ENCODE measurements at regions not wholly inside any gene's neighbourhood (a gene's known extent, or its start where the extent isn't known, plus 50 kb on each side); places are given as distances from the start of the nearest gene placed in this dataset.

- H3K4me2 ChIP-seq (ENCODE audit: low read length), result no peak overlapping the region
- H4K20me1 ChIP-seq (ENCODE audit: low read length), result no peaks in the 10 kb centered on the region
- no peaks in the 10 kb centered on the region for H3F3A ChIP-seq (ENCODE audit: low read length, unreplicated experiment)
- DNase-seq (no peak), ATAC-seq (no peak)
- H2AFZ ChIP-seq (ENCODE audit: low read length), result no peak overlapping the region
- POLR2A ChIA-PET (ENCODE audit: unreplicated experiment), result no interaction called here
- no peaks in the 10 kb centered on the region for H3K79me2 ChIP-seq (ENCODE audit: low read length)
- no peak overlapping the region for H3K27ac ChIP-seq (ENCODE audit: low read length)
- no peaks in the 10 kb centered on the region for H3K9me2 ChIP-seq (replicated peaks; ENCODE audit: low read length)
- TF ChIP-seq EZH2 (IDR thresholded peaks at IDR 0.05; ENCODE audit: low read length, unreplicated experiment) (no peak), EZH2phosphoT487 (IDR thresholded peaks at IDR 0.05; ENCODE audit: borderline replicate concordance, low read length) (no peak), CTCF (conservative IDR thresholded peaks at IDR 0.05; ENCODE audit: low read depth, low read length) (no peak)
- intact Hi-C loops (cut with micrococcal nuclease), result no loop called here
- H3K4me3 ChIP-seq (ENCODE audit: low read length), result no peak overlapping the region
- CTCF ChIA-PET, result no interaction called here
- H3K36me3 ChIP-seq (ENCODE audit: low read depth, low read length), result no peaks in the 10 kb centered on the region
- no peaks in the 10 kb centered on the region for H3K4me1 ChIP-seq (ENCODE audit: insufficient read depth, low read length)
- no peak overlapping the region for H3K9ac ChIP-seq (ENCODE audit: low read length)
- no peaks in the 10 kb centered on the region for H3K9me3 ChIP-seq (ENCODE audit: low read length)
- BruUV-seq (replicated peaks), result no TSS peak
- no peaks in the 10 kb centered on the region for H3K27me3 ChIP-seq (ENCODE audit: low read length)
These were observed 522.2 kb downstream of the PCDH19 start for GRCh38 chrX:99887918-99888317.

GRCh38 chrX:99857455-99857854 lies 552.6 kb downstream of the PCDH19 start:
- Histone ChIP-seq H3K4me1 (ENCODE audit: insufficient read depth, low read length) (no peaks in the 10 kb centered on the region), H3F3A (ENCODE audit: low read length, unreplicated experiment) (no peaks in the 10 kb centered on the region), H3K9me3 (ENCODE audit: low read length) (no peaks in the 10 kb centered on the region), H3K27ac (ENCODE audit: low read length) (no peak overlapping the region), H4K20me1 (ENCODE audit: low read length) (no peaks in the 10 kb centered on the region), H3K4me3 (ENCODE audit: low read length) (no peak overlapping the region), H3K9ac (ENCODE audit: low read length) (no peak overlapping the region), H3K36me3 (ENCODE audit: low read depth, low read length) (no peaks in the 10 kb centered on the region), H3K4me2 (ENCODE audit: low read length) (no peak overlapping the region), H3K9me2 (replicated peaks; ENCODE audit: low read length) (no peaks in the 10 kb centered on the region), H2AFZ (ENCODE audit: low read length) (no peak overlapping the region), H3K27me3 (ENCODE audit: low read length) (no peaks in the 10 kb centered on the region), H3K79me2 (ENCODE audit: low read length) (no peaks in the 10 kb centered on the region)
- CTCF ChIA-PET, result no interaction called here
- POLR2A ChIA-PET (ENCODE audit: unreplicated experiment), result no interaction called here
- ATAC-seq (no peak), DNase-seq (no peak)
- TF ChIP-seq CTCF (conservative IDR thresholded peaks at IDR 0.05; ENCODE audit: low read depth, low read length) (peak; percentile 24; the same call in 1 of the 2 replicates), EZH2 (IDR thresholded peaks at IDR 0.05; ENCODE audit: low read length, unreplicated experiment) (no peak)
- intact Hi-C loops (cut with micrococcal nuclease), result no loop called here
- no TSS peak for BruUV-seq (replicated peaks)

GRCh38 chrX:99833821-99834220 lies 576.3 kb downstream of the PCDH19 start:
- Histone ChIP-seq H4K20me1 (ENCODE audit: low read length) (no peaks in the 10 kb centered on the region), H3K4me3 (ENCODE audit: low read length) (no peak overlapping the region), H3K27me3 (ENCODE audit: low read length) (no peaks in the 10 kb centered on the region), H3K9ac (ENCODE audit: low read length) (no peak overlapping the region), H3F3A (ENCODE audit: low read length, unreplicated experiment) (no peaks in the 10 kb centered on the region), H3K9me3 (ENCODE audit: low read length) (no peaks in the 10 kb centered on the region), H2AFZ (ENCODE audit: low read length) (no peak overlapping the region), H3K27ac (ENCODE audit: low read length) (no peak overlapping the region), H3K4me1 (ENCODE audit: insufficient read depth, low read length) (no peaks in the 10 kb centered on the region), H3K4me2 (ENCODE audit: low read length) (no peak overlapping the region), H3K9me2 (replicated peaks; ENCODE audit: low read length) (no peaks in the 10 kb centered on the region), H3K79me2 (ENCODE audit: low read length) (no peaks in the 10 kb centered on the region), H3K36me3 (ENCODE audit: low read depth, low read length) (no peaks in the 10 kb centered on the region)
- BruUV-seq (replicated peaks), result no TSS peak
- intact Hi-C loops (cut with micrococcal nuclease), result no loop called here
- no peak for DNase-seq
- CTCF ChIA-PET, result no interaction called here
- POLR2A ChIA-PET (ENCODE audit: unreplicated experiment), result no interaction called here
- ATAC-seq, result no peak
- TF ChIP-seq EZH2phosphoT487 (IDR thresholded peaks at IDR 0.05; ENCODE audit: borderline replicate concordance, low read length), result no peak
- no peak for TF ChIP-seq CTCF (conservative IDR thresholded peaks at IDR 0.05; ENCODE audit: low read depth, low read length)
- TF ChIP-seq EZH2 (IDR thresholded peaks at IDR 0.05; ENCODE audit: low read length, unreplicated experiment), result no peak
